WTC11 (cell line): ENCODE measurements at regions not wholly inside any gene's neighbourhood (a gene's known extent, or its start where the extent isn't known, plus 50 kb on each side); places are given as distances from the start of the nearest gene placed in this dataset.

Experiments
- ATAC-seq: fragments of 200-7000 bp; cut with Tn5 transposase; 2 replicates; pipeline ENCODE4 v1.10.0; 2021; ENCODE audit warnings: mild to moderate bottlenecking, moderate library complexity
- CTCF ChIA-PET: fragments of 300-600 bp; sonication (Branson Sonifier 250); formaldehyde crosslinking; loops from one replicate; lab custom pipeline; 2021; ENCODE audit warnings: antibody characterized with exemption; lab: Charles Lee
- POLR2A ChIA-PET: fragments of 350-600 bp; sonication (Branson Sonifier 250); formaldehyde crosslinking; loops from one replicate; lab custom pipeline; 2021; ENCODE audit warnings: antibody characterized with exemption; lab: Charles Lee
- DNase-seq: peaks from one replicate; pipeline ENCODE4 v3.0.0; 2021; ENCODE audit warnings: low spot score
- H3K27ac Mint-ChIP-seq: 2 replicates; pipeline ENCODE4 v1.8.0; 2021; ENCODE audit warnings: mixed read lengths
- H3K27me3 Mint-ChIP-seq: 2 replicates; pipeline ENCODE4 v1.8.0; 2021; ENCODE audit warnings: low read depth, mild to moderate bottlenecking, moderate library complexity, mixed read lengths
- H3K36me3 Mint-ChIP-seq: 2 replicates; pipeline ENCODE4 v1.8.0; 2021; ENCODE audit warnings: mixed read lengths
- H3K4me1 Mint-ChIP-seq: 2 replicates; pipeline ENCODE4 v1.8.0; 2022; ENCODE audit warnings: mixed read lengths
- H3K4me3 Mint-ChIP-seq: 2 replicates; pipeline ENCODE4 v1.8.0; 2021; ENCODE audit warnings: mild to moderate bottlenecking, moderate library complexity, mixed read lengths
- H3K9me3 Mint-ChIP-seq: 2 replicates; pipeline ENCODE4 v1.8.0; 2021; ENCODE audit warnings: mixed read lengths
- JAZF1 ChIP-seq: fragments of 250-450 bp; sonication (Bioruptor Pico); IDR thresholded peaks from 2 replicates; pipeline ENCODE4 v1.9.0; 2021; ENCODE audit warnings: moderate library complexity, mild to moderate bottlenecking, inconsistent platforms
- MXD4 ChIP-seq: fragments of 250-450 bp; sonication (Bioruptor Pico); IDR thresholded peaks from 2 replicates; pipeline ENCODE4 v1.8.0; 2021; ENCODE audit warnings: mild to moderate bottlenecking, moderate library complexity, borderline replicate concordance
- NR1H2 ChIP-seq: sonication (generic); formaldehyde crosslinking; IDR thresholded peaks from 2 replicates; pipeline ENCODE4 v1.9.0; 2021; ENCODE audit warnings: mild to moderate bottlenecking, moderate library complexity, missing genetic modification reagents
- ZNF121 ChIP-seq: sonication (generic); formaldehyde crosslinking; IDR thresholded peaks from 2 replicates; pipeline ENCODE4 v1.8.0; 2023; ENCODE audit warnings: missing genetic modification reagents
- ZNF263 ChIP-seq: sonication (generic); formaldehyde crosslinking; IDR thresholded peaks from 2 replicates; pipeline ENCODE4 v1.8.1; 2022; ENCODE audit warnings: low read depth, mild to moderate bottlenecking, moderate library complexity, missing genetic modification reagents
- TF ChIP-seq, protein P1 (sequence below): sonication (generic); formaldehyde crosslinking; IDR thresholded peaks from 2 replicates; pipeline ENCODE4 v1.8.0; 2022; ENCODE audit warnings: mild to moderate bottlenecking, missing genetic modification reagents
- TF ChIP-seq, protein P2 (sequence below): sonication (generic); formaldehyde crosslinking; IDR thresholded peaks from 2 replicates; pipeline ENCODE4 v1.8.0; 2023; ENCODE audit warnings: missing genetic modification reagents
- TF ChIP-seq, protein P3 (sequence below): sonication (generic); formaldehyde crosslinking; conservative IDR thresholded peaks from 2 replicates; pipeline ENCODE4 v1.8.1; 2022; ENCODE audit warnings: mild to moderate bottlenecking, missing genetic modification reagents
- TF ChIP-seq, protein P4 (sequence below): fragments of 250-450 bp; sonication (Bioruptor Pico); conservative IDR thresholded peaks from 2 replicates; pipeline ENCODE4 v1.9.0; 2021; ENCODE audit warnings: mild to moderate bottlenecking
- TF ChIP-seq, protein P5 (sequence below): sonication (generic); formaldehyde crosslinking; IDR thresholded peaks from 2 replicates; pipeline ENCODE4 v1.8.0; 2022; ENCODE audit warnings: mild to moderate bottlenecking, missing genetic modification reagents
- TF ChIP-seq, protein P6 (sequence below): fragments of 250-450 bp; sonication (Bioruptor Pico); IDR thresholded peaks from 2 replicates; pipeline ENCODE4 v1.9.0; 2021; ENCODE audit warnings: mild to moderate bottlenecking, borderline replicate concordance

DNA sequence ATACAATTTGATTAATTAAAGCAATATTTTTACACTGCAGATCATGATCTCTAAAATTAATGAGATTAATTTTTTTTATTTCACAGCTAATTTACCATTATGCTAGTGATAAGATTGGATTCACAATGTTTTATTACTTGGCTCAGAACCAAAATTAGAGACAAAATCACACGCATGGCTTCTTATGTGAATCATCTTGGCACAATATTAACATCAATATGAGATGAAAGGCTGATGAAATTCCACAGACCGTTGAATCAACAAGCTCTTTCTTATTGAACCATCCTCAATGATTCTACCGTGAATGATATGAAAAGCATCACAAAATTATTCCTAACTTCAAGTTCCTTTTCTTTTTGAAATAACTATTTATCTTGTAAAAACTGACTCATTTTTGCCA, 544.9 kb downstream of the KCNT2 start (continued):
- TF ChIP-seq, protein P1, sequence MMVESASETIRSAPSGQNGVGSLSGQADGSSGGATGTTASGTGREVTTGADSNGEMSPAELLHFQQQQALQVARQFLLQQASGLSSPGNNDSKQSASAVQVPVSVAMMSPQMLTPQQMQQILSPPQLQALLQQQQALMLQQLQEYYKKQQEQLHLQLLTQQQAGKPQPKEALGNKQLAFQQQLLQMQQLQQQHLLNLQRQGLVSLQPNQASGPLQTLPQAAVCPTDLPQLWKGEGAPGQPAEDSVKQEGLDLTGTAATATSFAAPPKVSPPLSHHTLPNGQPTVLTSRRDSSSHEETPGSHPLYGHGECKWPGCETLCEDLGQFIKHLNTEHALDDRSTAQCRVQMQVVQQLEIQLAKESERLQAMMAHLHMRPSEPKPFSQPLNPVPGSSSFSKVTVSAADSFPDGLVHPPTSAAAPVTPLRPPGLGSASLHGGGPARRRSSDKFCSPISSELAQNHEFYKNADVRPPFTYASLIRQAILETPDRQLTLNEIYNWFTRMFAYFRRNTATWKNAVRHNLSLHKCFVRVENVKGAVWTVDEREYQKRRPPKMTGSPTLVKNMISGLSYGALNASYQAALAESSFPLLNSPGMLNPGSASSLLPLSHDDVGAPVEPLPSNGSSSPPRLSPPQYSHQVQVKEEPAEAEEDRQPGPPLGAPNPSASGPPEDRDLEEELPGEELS: no peak
- TF ChIP-seq, protein P2, sequence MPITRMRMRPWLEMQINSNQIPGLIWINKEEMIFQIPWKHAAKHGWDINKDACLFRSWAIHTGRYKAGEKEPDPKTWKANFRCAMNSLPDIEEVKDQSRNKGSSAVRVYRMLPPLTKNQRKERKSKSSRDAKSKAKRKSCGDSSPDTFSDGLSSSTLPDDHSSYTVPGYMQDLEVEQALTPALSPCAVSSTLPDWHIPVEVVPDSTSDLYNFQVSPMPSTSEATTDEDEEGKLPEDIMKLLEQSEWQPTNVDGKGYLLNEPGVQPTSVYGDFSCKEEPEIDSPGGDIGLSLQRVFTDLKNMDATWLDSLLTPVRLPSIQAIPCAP (CRISPR knock-in tag): no peak
- no peak for TF ChIP-seq MXD4 (CRISPR knock-in tag)
- TF ChIP-seq, all 79 proteins: peak for 0

DNA sequence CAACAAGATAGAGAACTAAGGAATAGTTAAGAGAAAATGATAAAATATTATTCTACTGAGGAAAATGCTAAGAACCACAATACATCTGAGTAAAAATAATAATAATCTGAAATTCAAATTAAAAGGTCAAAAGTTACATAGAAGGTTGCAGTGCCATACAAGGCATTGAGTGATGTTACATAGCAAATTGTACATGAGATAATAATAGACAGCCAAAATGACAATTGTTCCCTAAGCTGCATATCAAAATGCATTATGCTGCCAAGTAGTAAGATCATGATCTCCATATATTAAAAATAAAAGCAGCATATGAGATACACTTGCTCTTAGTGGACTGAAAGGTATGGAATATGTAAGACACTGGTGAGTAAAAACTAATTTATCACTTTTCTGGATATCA, 547.7 kb downstream of the KCNT2 start:
- H3K4me1 Mint-ChIP-seq: peaks cover 10% of the 10 kb centered on the region
- TF ChIP-seq, protein P3, sequence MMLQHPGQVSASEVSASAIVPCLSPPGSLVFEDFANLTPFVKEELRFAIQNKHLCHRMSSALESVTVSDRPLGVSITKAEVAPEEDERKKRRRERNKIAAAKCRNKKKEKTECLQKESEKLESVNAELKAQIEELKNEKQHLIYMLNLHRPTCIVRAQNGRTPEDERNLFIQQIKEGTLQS (CRISPR knock-in tag): no peak
- TF ChIP-seq ZNF121 (CRISPR knock-in tag): no peak
- TF ChIP-seq, protein P4, sequence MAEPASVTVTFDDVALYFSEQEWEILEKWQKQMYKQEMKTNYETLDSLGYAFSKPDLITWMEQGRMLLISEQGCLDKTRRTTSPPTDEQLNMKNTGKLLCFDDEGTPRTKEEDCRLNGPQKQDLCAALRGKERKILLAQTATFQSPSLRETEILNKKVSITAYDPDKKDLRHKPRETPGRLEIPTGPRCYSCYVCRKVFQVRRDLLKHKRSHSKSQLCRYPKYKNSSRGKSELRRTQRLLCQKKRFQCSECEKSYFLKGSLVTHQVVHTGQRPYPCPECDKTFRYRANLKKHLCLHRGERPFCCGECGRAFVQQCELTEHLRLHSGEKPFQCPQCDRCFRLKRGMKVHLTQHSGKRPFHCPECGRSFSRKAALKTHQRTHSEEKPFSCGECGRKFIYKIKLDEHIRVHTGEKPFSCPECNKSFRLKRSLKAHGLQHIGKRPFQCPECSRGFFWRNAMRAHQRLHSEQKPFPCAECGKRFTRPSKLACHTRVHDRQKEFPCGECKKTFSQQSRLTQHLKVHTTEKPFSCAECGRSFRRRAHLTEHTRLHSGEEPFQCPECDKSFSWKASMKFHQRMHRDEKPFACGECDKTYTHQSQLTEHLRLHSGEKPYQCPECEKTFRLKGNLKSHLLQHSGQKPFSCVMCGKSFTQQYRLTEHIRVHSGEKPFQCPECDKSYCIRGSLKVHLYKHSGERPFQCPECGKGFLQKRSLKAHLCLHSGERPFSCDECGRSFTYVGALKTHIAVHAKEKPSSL (CRISPR knock-in tag): no peak
- TF ChIP-seq, protein P1: no peak
- TF ChIP-seq, protein P5, sequence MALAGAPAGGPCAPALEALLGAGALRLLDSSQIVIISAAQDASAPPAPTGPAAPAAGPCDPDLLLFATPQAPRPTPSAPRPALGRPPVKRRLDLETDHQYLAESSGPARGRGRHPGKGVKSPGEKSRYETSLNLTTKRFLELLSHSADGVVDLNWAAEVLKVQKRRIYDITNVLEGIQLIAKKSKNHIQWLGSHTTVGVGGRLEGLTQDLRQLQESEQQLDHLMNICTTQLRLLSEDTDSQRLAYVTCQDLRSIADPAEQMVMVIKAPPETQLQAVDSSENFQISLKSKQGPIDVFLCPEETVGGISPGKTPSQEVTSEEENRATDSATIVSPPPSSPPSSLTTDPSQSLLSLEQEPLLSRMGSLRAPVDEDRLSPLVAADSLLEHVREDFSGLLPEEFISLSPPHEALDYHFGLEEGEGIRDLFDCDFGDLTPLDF (CRISPR knock-in tag): no peak
- TF ChIP-seq JAZF1 (CRISPR knock-in tag): no peak
- TF ChIP-seq NR1H2: no peak
- TF ChIP-seq, protein P6, sequence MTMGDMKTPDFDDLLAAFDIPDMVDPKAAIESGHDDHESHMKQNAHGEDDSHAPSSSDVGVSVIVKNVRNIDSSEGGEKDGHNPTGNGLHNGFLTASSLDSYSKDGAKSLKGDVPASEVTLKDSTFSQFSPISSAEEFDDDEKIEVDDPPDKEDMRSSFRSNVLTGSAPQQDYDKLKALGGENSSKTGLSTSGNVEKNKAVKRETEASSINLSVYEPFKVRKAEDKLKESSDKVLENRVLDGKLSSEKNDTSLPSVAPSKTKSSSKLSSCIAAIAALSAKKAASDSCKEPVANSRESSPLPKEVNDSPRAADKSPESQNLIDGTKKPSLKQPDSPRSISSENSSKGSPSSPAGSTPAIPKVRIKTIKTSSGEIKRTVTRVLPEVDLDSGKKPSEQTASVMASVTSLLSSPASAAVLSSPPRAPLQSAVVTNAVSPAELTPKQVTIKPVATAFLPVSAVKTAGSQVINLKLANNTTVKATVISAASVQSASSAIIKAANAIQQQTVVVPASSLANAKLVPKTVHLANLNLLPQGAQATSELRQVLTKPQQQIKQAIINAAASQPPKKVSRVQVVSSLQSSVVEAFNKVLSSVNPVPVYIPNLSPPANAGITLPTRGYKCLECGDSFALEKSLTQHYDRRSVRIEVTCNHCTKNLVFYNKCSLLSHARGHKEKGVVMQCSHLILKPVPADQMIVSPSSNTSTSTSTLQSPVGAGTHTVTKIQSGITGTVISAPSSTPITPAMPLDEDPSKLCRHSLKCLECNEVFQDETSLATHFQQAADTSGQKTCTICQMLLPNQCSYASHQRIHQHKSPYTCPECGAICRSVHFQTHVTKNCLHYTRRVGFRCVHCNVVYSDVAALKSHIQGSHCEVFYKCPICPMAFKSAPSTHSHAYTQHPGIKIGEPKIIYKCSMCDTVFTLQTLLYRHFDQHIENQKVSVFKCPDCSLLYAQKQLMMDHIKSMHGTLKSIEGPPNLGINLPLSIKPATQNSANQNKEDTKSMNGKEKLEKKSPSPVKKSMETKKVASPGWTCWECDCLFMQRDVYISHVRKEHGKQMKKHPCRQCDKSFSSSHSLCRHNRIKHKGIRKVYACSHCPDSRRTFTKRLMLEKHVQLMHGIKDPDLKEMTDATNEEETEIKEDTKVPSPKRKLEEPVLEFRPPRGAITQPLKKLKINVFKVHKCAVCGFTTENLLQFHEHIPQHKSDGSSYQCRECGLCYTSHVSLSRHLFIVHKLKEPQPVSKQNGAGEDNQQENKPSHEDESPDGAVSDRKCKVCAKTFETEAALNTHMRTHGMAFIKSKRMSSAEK (CRISPR knock-in tag): no peak
- no peak for TF ChIP-seq ZNF263 (CRISPR knock-in tag)
- ChIA-PET CTCF (no interaction called here), POLR2A (no interaction called here)
- no peaks in the 10 kb centered on the region for H3K27me3 Mint-ChIP-seq
- ATAC-seq: no peak
- H3K9me3 Mint-ChIP-seq: peaks cover 6% of the 10 kb centered on the region
- no peak for DNase-seq
- no peak overlapping the region for H3K27ac Mint-ChIP-seq
- H3K36me3 Mint-ChIP-seq: no peaks in the 10 kb centered on the region
- no peak overlapping the region for H3K4me3 Mint-ChIP-seq
